Upper lobe of left lung (tissue), 6 donors: ENCODE measurements at regions not wholly inside any gene's neighbourhood (a gene's known extent, or its start where the extent isn't known, plus 50 kb on each side); places are given as distances from the start of the nearest gene placed in this dataset.

Source experiments
- ATAC-seq, 2 donors: fragments of 200-7000 bp; cut with Tn5 transposase; one replicate each; pipeline ENCODE4 v1.9.1; 2022; ENCODE audit warnings: mild to moderate bottlenecking in 2 of 2, moderate library complexity in 2 of 2; ENCODE audit not compliant: low FRiP score in 2 of 2
- DNase-seq, 2 donors: peaks; one replicate each; pipeline ENCODE4 v3.0.0-alpha.2; 2019 to 2020
- H3K27ac ChIP-seq, 4 donors: fragments of 200-600 bp; sonication (generic); one replicate each; pipeline ENCODE4 v1.5.1; 2016 to 2019
- H3K27me3 ChIP-seq, 4 donors: fragments of 200-600 bp; sonication (generic); one replicate each; pipeline ENCODE4 v1.5.1; 2017 to 2019
- H3K36me3 ChIP-seq, 4 donors: fragments of 200-600 bp; sonication (generic); one replicate each; pipeline ENCODE4 v1.5.1; 2016 to 2019
- H3K4me1 ChIP-seq, 4 donors: fragments of 200-600 bp; sonication (generic); one replicate each; pipeline ENCODE4 v1.5.1; 2018 to 2019
- H3K4me3 ChIP-seq, 4 donors: fragments of 200-600 bp; sonication (generic); one replicate each; pipeline ENCODE4 v1.5.1; 2017 to 2019; ENCODE audit warnings: mild to moderate bottlenecking in 2 of 4, moderate library complexity in 1 of 4
- H3K9me3 ChIP-seq, 4 donors: fragments of 200-600 bp; sonication (generic); one replicate each; pipeline ENCODE4 v1.5.1; 2018 to 2019
- EP300 ChIP-seq, 4 donors: sonication (generic); formaldehyde crosslinking; IDR thresholded peaks; one replicate each; pipeline ENCODE4 v1.5.1; 2017; ENCODE audit warnings: antibody characterized with exemption in 4 of 4, control low read depth in 2 of 4
- POLR2A ChIP-seq, 4 donors: fragments of 450-650 bp; IDR thresholded peaks; one replicate each; pipeline ENCODE4 v1.5.1; 2016 to 2017; ENCODE audit warnings: antibody characterized with exemption in 4 of 4, mild to moderate bottlenecking in 2 of 4
- POLR2AphosphoS5 ChIP-seq, 2 donors: sonication (generic); formaldehyde crosslinking; IDR thresholded peaks; one replicate each; pipeline ENCODE4 v1.5.1; 2017; ENCODE audit warnings: antibody characterized with exemption in 2 of 2
- WGBS, 2 donors: methylation state at CpG; one replicate each; pipeline ENCODE4 v1.1.5; 2017 to 2018; 5-methylcytosine and 5-hydroxymethylcytosine counted together
- TF ChIP-seq, protein P1 (sequence below), 6 experiments: fragments of 450-650 bp in 4 of 6; fragments of 200-600 bp in 2 of 6; sonication (generic) in 2 of 6; IDR thresholded peaks; one replicate each; pipeline ENCODE4 v1.5.1; 2016 to 2019; ENCODE audit warnings: antibody characterized with exemption in 6 of 6
- donor health status: DM: no; HTN: no; CAD: no; lungs with moderate emphysema.
- donor health status: DM: no; HTN: yes; CAD: no; lungs with severe emphysema.

DNA sequence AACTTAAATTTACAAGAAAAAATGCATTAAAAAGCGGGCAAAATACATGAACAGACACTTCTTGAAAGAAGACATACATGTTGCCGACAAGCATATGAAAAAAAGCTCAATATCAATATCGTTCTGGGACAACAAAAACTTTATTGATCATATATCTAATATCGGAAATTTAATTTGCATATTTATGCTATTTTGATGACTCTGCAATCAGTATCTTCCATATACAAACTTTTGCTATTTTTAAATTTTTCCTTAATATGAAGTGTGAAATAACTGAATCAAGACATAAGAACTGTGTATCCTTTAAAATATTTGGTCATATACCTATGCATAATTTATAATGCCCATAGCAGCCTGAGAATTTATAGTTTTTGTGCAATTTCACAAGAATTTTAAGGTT is 224.6 kb downstream of the ALX1 start:
- no peak for TF ChIP-seq EP300 (IDR thresholded peaks at IDR 0.05)
- no peak for TF ChIP-seq POLR2A (IDR thresholded peaks at IDR 0.05)
- TF ChIP-seq, protein P1, sequence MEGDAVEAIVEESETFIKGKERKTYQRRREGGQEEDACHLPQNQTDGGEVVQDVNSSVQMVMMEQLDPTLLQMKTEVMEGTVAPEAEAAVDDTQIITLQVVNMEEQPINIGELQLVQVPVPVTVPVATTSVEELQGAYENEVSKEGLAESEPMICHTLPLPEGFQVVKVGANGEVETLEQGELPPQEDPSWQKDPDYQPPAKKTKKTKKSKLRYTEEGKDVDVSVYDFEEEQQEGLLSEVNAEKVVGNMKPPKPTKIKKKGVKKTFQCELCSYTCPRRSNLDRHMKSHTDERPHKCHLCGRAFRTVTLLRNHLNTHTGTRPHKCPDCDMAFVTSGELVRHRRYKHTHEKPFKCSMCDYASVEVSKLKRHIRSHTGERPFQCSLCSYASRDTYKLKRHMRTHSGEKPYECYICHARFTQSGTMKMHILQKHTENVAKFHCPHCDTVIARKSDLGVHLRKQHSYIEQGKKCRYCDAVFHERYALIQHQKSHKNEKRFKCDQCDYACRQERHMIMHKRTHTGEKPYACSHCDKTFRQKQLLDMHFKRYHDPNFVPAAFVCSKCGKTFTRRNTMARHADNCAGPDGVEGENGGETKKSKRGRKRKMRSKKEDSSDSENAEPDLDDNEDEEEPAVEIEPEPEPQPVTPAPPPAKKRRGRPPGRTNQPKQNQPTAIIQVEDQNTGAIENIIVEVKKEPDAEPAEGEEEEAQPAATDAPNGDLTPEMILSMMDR (IDR thresholded peaks at IDR 0.05): no peak
- no peak for TF ChIP-seq POLR2AphosphoS5 (IDR thresholded peaks at IDR 0.05)
- Histone ChIP-seq H3K36me3 (no peaks in the 10 kb centered on the region), H3K27me3 (no peaks in the 10 kb centered on the region), H3K27ac (no peak overlapping the region), H3K4me1 (no peaks in the 10 kb centered on the region), H3K4me3 (no peak overlapping the region), H3K9me3 (no peaks in the 10 kb centered on the region)
- ATAC-seq (no peak), DNase-seq (no peak)
- WGBS, 2 donors: 91 to 92% methylated on average over 4 of the region's 4 CpGs

DNA sequence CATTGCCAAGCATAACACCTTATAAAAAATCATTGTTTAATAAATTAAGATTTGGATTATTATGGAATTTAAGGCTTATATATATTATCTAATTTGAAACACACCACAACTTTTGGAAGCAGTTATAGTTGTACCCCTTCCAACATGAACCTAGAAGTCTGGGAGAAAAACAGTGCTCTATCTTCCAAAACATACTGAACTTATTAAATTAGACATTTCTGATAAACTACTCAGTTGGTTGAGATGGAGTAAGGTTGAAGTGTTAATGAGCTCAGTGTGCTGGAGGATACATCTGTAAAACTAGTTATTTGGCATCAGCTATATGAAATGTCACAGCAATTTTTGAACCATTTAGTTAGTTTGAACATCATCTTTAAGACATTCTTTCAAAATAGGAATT is 227.4 kb downstream of the ALX1 start:
- Histone ChIP-seq H3K4me1 (no peaks in the 10 kb centered on the region), H3K27ac (no peak overlapping the region), H3K27me3 (no peaks in the 10 kb centered on the region), H3K9me3 (no peaks in the 10 kb centered on the region), H3K4me3 (no peak overlapping the region), H3K36me3 (no peaks in the 10 kb centered on the region)
- ATAC-seq: no peak
- TF ChIP-seq POLR2A (IDR thresholded peaks at IDR 0.05) (no peak), POLR2AphosphoS5 (IDR thresholded peaks at IDR 0.05) (no peak), EP300 (IDR thresholded peaks at IDR 0.05) (no peak)
- TF ChIP-seq, protein P1 (IDR thresholded peaks at IDR 0.05): no peak
- DNase-seq: no peak

DNA sequence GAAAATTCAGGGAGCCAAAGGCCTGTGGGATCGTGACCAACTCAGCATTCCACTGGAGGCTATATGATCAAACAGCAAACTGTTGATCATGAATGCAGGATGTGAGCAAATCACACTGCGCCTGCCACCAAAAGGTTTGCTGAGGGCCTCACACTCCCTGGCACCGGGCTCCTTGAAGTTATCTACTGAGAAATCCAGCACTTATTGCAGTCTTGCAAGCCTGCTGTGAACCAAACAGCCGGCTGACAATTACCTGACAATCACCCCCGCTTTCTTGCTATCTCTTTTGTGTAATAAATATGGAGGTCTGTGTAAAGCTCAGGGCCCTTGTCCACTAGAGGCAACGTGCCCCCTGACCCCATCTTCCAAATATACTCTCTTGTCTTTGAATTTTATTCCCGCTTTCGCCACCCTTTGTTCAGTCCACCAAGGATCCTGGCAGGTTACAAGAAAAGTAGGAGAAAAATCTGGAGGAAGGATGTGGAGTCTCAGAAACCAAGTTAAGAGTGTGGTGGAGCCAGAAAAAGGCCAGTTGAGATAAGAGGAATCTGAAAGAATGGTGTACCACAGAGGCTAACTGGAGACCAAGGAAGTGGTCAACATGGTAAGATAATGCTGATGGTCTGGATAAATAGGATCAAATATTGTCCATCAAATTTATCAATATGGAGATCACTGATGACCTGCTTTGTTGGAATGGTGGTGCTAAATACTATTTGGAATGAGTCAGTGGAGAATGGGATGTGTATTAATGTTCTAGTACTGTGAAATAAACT is 229.2 kb downstream of the ALX1 start:
- H3K4me3 ChIP-seq: no peak overlapping the region
- no peak for ATAC-seq
- H3K4me1 ChIP-seq: no peaks in the 10 kb centered on the region

DNA sequence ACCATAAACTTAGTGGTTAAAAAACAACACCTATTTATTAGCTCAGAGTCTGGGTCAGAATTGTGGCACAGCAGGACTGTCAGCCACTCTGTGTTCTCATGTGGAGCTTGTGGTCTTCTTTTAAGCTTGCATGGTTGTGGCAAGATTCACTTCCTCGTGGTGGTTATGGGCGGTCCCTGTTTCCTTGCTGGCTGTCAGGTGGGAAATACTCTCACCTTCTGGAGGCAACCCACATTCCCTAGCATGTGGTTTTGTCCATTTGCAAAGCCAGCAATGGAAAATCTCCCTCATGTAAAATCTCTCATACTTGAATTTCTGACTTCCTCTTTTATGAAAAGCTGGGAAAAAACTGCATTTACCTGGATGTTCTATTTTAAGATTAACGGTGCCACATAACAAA is 229.8 kb downstream of the ALX1 start:
- no peak for DNase-seq
- H3K4me1 ChIP-seq: no peaks in the 10 kb centered on the region
- H3K9me3 ChIP-seq: no peaks in the 10 kb centered on the region
- ATAC-seq: no peak
- TF ChIP-seq EP300 (IDR thresholded peaks at IDR 0.05) (no peak), POLR2AphosphoS5 (IDR thresholded peaks at IDR 0.05) (no peak), POLR2A (IDR thresholded peaks at IDR 0.05) (no peak)
- TF ChIP-seq, protein P1 (IDR thresholded peaks at IDR 0.05): no peak
- H3K27me3 ChIP-seq: no peaks in the 10 kb centered on the region
- WGBS, 2 donors: 55 to 82% methylated on average over 3 of the region's 3 CpGs
- no peak overlapping the region for H3K27ac ChIP-seq
- no peaks in the 10 kb centered on the region for H3K36me3 ChIP-seq
- H3K4me3 ChIP-seq: no peak overlapping the region

More for the DNA sequence above, 229.2 kb downstream of the ALX1 start:
- Histone ChIP-seq H3K9me3 (no peaks in the 10 kb centered on the region), H3K27me3 (no peaks in the 10 kb centered on the region), H3K36me3 (no peaks in the 10 kb centered on the region), H3K27ac (no peak overlapping the region)
- DNase-seq: no peak
- WGBS, 2 donors: 79 to 80% methylated on average over 8 of the region's 8 CpGs
- TF ChIP-seq, protein P1 (IDR thresholded peaks at IDR 0.05): no peak
- TF ChIP-seq POLR2AphosphoS5 (IDR thresholded peaks at IDR 0.05): no peak
- TF ChIP-seq EP300 (IDR thresholded peaks at IDR 0.05): no peak
- TF ChIP-seq POLR2A (IDR thresholded peaks at IDR 0.05): no peak

DNA sequence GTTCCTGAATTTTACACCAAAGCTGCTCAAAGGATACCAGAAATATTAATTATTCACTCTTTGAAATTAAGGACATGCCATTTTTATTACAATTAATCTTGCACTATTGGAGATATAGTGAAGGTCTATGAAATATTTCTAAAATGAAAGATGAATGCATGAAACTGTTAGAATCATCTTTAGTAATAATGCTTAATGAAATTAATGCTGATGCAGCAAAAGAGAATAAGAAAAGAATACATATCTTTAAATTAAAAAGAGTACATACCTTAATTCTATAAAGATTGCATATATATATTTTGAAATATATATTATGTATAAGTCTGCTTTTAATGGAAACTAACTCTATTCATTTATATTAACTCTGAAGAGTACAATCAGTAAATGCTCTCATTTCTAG is 236.0 kb downstream of the ALX1 start:
- no peak overlapping the region for H3K27ac ChIP-seq
- H3K4me1 ChIP-seq: no peaks in the 10 kb centered on the region

More for the DNA sequence above, 236.0 kb downstream of the ALX1 start:
- no peak overlapping the region for H3K4me3 ChIP-seq
- TF ChIP-seq EP300 (IDR thresholded peaks at IDR 0.05) (no peak), POLR2A (IDR thresholded peaks at IDR 0.05) (no peak), POLR2AphosphoS5 (IDR thresholded peaks at IDR 0.05) (no peak)
- TF ChIP-seq, protein P1 (IDR thresholded peaks at IDR 0.05): no peak
- no peaks in the 10 kb centered on the region for H3K27me3 ChIP-seq
- ATAC-seq (no peak), DNase-seq (no peak)
- no peaks in the 10 kb centered on the region for H3K36me3 ChIP-seq
- H3K9me3 ChIP-seq: no peaks in the 10 kb centered on the region
